IPS-18c (cell line): ENCODE measurements at regions not wholly inside any gene's neighbourhood (a gene's known extent, or its start where the extent isn't known, plus 50 kb on each side); places are given as distances from the start of the nearest gene placed in this dataset.

Experiments
- H3K4me3 ChIP-seq: 2 replicates; pipeline ENCODE4 v1.7.0; 2013; ENCODE audit warnings: low read depth, mild to moderate bottlenecking, low read length, moderate library complexity; ENCODE audit not compliant: insufficient read depth
- H3K9me3 ChIP-seq: one replicate; pipeline ENCODE4 v1.6.1; 2013; ENCODE audit warnings: mild to moderate bottlenecking, low read length, moderate library complexity; ENCODE audit not compliant: control insufficient read depth, insufficient read depth

DNA sequence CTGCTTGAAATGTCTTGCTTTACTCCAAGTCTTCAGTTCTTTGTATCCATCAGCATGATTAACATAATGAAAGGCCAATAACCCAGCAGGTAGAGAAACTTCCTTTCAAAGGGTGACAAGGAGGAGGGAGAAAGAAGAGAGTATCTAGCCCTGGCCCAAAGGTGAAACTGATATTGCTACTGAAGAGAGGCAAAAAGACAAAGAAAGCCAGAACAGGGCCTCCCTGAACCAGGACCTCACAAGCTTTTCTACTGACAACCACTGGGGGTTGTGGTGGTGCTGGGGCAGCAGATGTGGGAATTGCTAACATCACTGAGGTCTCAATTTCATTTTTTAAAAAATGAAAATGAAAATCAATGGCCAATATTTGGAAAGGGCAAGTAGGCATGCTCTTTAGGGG lies 234.1 kb downstream of the RSL24D1 start:
- Histone ChIP-seq H3K9me3 (no peaks in the 10 kb centered on the region), H3K4me3 (no peak overlapping the region)

- no peaks in the 10 kb centered on the region for H3K9me3 ChIP-seq
- H3K4me3 ChIP-seq, result no peak overlapping the region
Measured at GRCh38 chr15:54960266-54960665, 236.5 kb downstream of the RSL24D1 start.

GRCh38 chr15:54941417-54941816 lies 255.3 kb downstream of the RSL24D1 start:
- H3K9me3 ChIP-seq, result no peaks in the 10 kb centered on the region
- H3K4me3 ChIP-seq, result no peak overlapping the region

GRCh38 chr15:54917312-54917711 lies 279.4 kb downstream of the RSL24D1 start:
- H3K4me3 ChIP-seq, result no peak overlapping the region

DNA sequence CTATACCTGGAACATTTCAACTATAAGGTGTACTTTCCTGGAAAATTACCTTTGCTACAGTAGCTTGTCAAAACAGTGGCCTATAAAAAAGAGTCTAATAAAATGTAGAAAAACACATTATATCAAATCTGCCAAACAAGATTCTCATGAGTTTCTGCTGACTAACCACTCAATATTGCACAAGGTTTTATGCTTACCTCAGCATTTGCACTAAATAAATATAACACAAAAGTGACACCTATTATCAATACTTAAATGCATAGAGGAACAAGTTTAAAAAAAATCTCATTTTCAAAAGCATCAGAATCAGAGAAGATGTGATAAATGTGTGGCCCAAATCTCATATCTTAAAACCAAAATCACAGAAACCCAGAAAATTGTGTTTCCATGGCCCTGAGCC lies 281.4 kb downstream of the RSL24D1 start:
- no peak overlapping the region for H3K4me3 ChIP-seq
- H3K9me3 ChIP-seq, result no peaks in the 10 kb centered on the region

More at GRCh38 chr15:54917312-54917711, 279.4 kb downstream of the RSL24D1 start:
- H3K9me3 ChIP-seq, result no peaks in the 10 kb centered on the region

- Histone ChIP-seq H3K4me3 (no peak overlapping the region), H3K9me3 (peaks cover 7% of the 10 kb centered on the region)
Measured at GRCh38 chr15:54884312-54884711, 312.4 kb downstream of the RSL24D1 start.

DNA sequence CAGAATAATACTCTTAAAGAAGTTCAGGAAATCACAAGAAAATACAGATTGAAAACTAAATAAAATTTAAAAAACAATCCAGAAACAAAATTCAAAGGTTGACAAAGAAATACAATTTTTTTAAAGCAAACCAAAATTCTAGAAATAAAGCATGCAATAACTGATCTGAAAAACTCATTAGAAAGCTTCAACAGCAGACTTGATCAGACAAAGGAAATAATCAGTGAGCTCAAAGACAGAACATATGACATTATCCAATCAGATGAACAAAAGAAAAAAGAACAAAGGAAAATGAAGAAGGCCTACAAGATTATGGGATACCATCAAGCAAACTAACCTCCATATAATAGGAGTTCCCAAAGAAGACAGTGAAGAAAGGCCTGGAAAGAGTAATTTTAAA lies 336.8 kb downstream of the RSL24D1 start:
- Histone ChIP-seq H3K4me3 (no peak overlapping the region), H3K9me3 (no peaks in the 10 kb centered on the region)

GRCh38 chr15:54854667-54855066 lies 342.1 kb downstream of the RSL24D1 start:
- H3K4me3 ChIP-seq, result no peak overlapping the region
- peaks cover 2% of the 10 kb centered on the region for H3K9me3 ChIP-seq

- Histone ChIP-seq H3K9me3 (peaks cover 2% of the 10 kb centered on the region), H3K4me3 (no peak overlapping the region)
Measured at GRCh38 chr15:54850101-54850500, 346.6 kb downstream of the RSL24D1 start.

GRCh38 chr15:54843006-54843405 lies 353.7 kb downstream of the RSL24D1 start:
- Histone ChIP-seq H3K4me3 (no peak overlapping the region), H3K9me3 (no peaks in the 10 kb centered on the region)

DNA sequence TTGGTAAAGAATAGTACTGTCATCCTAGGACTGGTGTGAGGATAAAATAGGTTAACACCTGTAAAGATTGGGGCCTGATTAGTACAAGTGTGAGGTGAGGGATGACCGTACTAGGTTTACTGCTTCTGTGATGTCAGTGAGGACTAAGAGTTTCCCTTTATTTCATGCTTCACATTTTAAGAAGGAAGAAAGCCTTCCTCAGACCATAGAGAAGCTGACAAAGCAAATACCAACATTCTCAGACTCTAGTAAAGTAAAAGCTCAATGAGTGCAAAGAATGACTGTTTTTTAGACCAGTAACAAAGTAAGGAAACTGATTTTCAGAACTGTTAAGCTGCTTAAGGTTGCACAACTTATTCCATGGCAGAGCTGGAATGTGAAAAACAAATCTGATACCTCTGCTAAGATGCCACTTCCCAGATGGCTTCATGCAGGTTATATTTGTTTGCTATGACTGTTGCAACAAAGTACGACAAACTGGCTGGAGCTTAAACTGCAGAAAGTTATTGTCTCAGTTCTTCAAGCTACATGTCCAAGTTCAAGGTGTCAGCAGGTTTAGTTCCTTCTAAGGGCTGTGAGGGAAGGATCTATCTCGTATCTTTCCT lies 354.9 kb downstream of the RSL24D1 start:
- H3K4me3 ChIP-seq, result no peak overlapping the region
- no peaks in the 10 kb centered on the region for H3K9me3 ChIP-seq

DNA sequence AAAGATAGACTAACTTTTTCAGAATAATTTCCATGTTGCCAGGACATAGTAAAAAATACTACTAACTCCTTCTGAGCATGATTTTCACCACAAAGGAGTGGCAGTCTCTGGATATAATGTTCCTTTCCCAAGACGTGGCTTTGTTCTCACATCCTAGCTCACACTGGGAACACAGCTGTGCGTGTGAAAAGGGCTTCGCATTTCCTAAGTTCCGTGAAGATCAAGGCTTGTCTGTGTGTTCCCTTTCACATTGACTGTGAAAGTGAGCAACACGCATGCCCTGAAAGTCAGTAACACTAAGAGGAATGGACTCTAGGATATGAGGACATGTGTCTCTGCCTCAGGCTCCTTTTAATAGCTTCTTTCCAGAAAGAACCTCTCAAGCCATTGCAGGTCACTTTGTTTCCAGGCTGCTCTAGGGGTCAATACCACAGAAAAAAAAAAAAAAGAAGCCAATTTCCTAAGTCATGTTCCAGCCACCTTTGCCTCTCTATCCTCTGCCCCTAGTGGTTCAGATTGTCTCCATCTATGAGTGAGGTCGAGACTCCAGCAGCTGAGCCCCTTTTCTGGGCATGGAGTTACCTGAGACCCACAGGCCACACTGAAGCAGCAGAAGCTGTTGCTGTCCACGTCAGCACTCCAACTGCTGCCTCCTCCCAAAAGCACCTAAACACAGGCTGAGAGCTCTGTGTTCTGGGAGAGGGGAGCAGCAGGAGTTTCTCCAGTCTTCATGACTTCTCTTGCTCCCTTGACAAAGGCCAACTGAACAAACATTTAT lies 355.9 kb downstream of the RSL24D1 start:
- no peak overlapping the region for H3K4me3 ChIP-seq

DNA sequence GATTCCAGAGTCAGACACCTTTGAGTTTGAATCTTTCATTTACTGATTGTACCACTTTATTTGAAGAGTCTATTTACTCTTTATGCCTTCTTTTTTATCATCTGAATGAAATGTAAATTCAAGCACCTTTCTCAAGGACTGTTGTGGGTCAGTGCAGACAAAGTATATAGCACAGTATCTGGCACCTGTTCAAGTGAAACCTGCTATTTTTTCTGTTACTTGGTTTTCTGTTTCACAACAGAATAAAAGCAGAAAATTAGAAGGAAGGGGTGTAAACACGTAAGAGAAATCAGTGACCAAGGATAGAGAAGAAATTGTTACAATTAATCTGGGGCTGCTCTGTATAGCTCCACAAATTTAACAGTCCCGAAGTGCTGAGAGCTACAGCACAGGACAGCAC lies 357.4 kb downstream of the RSL24D1 start:
- no peaks in the 10 kb centered on the region for H3K9me3 ChIP-seq

More for the DNA sequence above, 355.9 kb downstream of the RSL24D1 start:
- H3K9me3 ChIP-seq, result no peaks in the 10 kb centered on the region

DNA sequence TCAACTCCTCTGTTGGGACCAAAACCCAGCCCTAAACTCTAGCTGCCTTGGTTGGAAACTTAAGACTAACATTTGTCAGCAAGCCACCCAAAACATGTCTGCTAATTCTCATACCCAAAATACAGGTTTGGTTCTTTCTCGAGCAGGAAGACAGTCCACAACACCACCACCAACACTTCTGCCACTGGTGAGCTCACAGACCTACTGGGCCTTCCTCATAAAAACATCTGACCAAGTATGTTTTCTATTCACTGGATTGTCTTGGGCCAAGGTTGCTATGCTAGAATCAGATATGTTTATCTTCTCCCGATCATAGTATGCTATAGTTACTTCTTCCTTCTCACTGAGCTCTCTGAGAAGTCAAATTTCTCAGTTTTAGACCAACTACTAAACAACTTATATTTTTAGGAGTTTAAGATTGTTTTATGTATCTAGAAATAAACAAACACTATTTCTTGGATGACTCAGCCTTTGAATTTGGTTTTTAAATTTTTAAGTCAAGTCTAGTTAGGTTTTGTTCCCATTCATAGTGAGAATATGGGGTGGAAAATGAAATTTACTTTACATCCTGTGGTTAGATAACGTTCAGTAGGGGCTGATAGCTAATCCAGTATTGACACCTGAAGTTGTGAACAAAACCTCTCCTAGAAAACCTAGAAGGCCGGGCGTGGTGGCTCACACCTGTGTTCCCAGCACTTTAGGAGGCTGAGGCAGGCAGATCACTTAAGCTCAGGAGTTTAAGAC lies 360.5 kb downstream of the RSL24D1 start:
- Histone ChIP-seq H3K9me3 (no peaks in the 10 kb centered on the region), H3K4me3 (no peak overlapping the region)

More for the DNA sequence above, 357.4 kb downstream of the RSL24D1 start:
- no peak overlapping the region for H3K4me3 ChIP-seq

GRCh38 chr15:54829821-54830220 lies 366.9 kb downstream of the RSL24D1 start:
- no peaks in the 10 kb centered on the region for H3K9me3 ChIP-seq

DNA sequence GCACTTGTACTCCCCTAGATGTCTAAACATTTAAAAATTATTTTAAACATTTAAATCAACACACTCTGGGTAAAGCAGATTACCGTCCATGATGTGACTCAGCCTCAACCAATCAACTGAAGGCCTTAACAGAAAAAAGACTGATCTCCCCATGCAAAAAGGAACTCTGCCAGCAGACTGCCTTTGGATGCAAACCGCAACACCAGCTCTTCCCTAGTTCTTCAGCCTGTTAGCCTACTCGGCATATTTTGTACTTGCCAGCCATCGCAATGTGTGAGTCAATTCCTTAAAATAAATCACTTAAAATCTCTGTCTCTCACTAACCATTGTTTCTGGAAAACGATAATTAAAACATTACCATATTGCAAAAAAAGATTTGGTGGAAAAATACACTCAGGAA lies 375.9 kb downstream of the RSL24D1 start:
- no peak overlapping the region for H3K4me3 ChIP-seq
- no peaks in the 10 kb centered on the region for H3K9me3 ChIP-seq

More at GRCh38 chr15:54829821-54830220, 366.9 kb downstream of the RSL24D1 start:
- no peak overlapping the region for H3K4me3 ChIP-seq

DNA sequence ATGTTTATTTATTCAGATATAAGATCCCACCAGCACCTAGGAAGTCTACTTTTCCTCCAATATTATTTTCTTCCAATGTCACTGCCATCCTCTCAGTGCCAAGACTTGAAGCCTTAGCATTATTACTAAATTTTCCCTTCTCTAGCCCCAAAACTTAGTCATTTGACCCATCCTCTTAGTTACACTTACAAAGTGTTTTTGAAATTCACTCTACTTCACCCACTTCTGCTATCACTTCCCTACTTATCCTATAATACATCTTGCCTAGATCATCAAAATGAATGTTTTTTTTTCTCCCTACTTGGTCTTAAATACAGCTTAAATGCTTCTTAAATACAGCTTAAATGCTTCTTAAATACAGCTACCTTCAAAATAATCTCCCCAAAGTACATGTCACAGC lies 376.6 kb downstream of the RSL24D1 start:
- no peak overlapping the region for H3K4me3 ChIP-seq
- no peaks in the 10 kb centered on the region for H3K9me3 ChIP-seq

DNA sequence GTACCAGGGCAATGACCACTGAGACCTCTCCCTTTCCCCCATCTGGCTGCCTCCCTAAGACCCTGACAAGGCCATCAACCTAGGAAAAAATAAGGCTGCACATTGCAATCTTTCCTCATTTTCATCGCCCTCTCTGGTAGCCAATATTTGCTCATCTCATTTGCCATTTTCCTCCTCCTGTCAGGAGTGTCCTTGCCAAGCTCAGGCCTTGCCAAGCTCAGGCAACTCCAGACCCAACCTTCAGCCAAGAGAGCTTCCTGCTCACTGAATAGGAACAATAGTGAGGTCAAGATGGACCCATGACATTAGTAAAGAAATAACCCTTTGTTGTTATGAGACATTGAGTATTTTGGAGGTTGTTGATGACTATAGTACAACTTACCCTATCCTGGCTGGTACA lies 380.3 kb downstream of the RSL24D1 start:
- Histone ChIP-seq H3K9me3 (no peaks in the 10 kb centered on the region), H3K4me3 (no peak overlapping the region)
